ENCODE measurements at regions not wholly inside any gene's neighbourhood (a gene's known extent, or its start where the extent isn't known, plus 50 kb on each side); places are given as distances from the start of the nearest gene placed in this dataset.

DNA sequence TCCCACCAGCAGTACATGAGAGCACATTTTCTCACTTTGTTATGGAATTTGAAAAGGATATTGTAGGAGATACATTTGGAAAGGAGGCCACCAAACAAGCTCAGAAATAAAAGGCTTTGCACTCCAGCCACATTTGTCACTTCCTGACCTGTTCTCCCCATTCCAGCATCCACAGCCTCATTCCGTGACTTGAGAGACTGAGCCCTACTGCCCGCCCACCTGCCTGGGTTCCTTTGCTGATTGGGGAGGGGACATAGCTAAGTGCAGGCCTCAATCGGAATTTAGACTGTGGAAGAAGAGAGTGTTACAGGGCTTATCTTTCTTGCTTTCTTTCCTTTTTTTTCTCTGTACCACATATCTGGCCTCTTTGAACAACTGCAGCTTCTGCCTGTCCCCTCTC is 735.4 kb upstream of the TMEM132C start:
- peaks cover 7% of the 10 kb centered on the region for H3K27me3 Mint-ChIP-seq

DNA sequence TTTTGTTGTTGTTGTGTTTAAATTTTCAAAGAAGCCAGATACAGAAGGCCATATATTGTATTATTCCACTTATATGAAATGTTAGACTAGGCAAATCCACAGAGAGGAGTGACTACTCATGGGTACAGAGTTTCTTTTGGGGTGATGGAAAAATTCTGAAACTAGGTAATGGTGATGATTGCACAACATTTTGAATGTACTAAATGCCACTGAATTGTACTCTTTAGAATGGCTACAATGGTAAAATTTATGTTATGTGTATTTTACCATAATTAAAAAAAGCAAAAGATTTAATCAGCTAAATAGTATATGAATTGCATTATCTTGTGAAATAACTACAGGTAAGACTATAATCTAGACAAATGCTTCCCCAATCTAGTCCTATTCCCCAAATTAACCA is 733.6 kb upstream of the TMEM132C start:
- peaks cover 7% of the 10 kb centered on the region for H3K27me3 Mint-ChIP-seq
- H3K9me3 Mint-ChIP-seq, result no peaks in the 10 kb centered on the region
- no peak overlapping the region for H3K4me3 Mint-ChIP-seq
- no peaks in the 10 kb centered on the region for H3K4me1 Mint-ChIP-seq
- ATAC-seq (no peak), DNase-seq (no peak)
- H3K27ac Mint-ChIP-seq, result no peak overlapping the region

More for the DNA sequence above, 735.4 kb upstream of the TMEM132C start:
- H3K9me3 Mint-ChIP-seq, result no peaks in the 10 kb centered on the region
- ATAC-seq, result no peak
- H3K4me3 Mint-ChIP-seq, result no peak overlapping the region
- no peak for DNase-seq
- H3K27ac Mint-ChIP-seq, result no peak overlapping the region
- no peaks in the 10 kb centered on the region for H3K4me1 Mint-ChIP-seq

DNA sequence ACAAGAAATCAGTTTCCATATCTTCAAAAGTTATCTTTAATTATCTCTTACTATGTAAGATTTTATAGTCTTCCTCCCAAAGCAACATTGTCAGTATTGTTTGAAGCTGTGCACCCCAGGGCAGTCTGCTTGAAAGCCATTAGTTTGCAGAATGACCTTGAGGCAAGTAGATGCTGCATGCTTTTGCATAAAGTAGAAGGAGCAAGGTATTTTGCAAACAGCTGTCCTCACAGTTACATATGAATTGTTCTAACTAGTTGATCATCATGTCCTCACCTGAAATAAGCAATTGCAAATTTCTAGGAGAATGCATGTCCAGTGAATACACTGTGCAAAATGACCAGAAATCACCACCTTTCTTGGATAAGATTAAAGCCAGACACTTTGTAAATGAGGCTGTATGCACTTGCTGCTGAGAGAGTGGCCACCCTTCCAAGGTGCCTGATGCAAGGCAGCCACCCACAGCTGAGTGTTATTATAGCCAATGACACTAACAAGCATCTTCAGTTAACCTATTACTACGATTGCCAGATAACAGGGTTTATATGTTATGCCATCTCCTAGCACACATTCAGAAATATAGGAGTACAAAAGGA is 730.0 kb upstream of the TMEM132C start:
- no peak overlapping the region for H3K4me3 Mint-ChIP-seq
- H3K27ac Mint-ChIP-seq, result no peak overlapping the region

DNA sequence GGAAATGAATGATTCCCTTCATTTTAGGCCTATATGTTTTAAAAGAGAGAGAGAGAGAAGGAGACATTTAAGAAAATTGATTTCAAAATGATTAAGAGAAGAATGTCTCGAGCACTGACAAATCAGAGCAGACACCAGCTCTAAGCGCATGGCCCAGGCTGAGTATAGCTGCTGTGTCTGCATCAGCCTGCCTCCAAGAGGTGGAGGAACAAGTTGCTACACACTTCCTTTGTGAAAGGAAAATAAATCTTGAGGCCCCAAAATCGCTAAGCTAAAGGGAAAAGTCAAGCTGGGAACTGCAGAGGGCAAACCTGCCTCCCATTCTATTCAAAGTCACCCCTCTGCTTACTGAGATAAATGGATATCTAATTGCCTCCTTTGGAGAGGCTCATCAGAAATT is 728.7 kb upstream of the TMEM132C start:
- peaks cover 0 to 5% of the 10 kb centered on the region in 2 donors for H3K9me3 Mint-ChIP-seq
- ATAC-seq, result no peak
- H3K4me1 Mint-ChIP-seq, result no peaks in the 10 kb centered on the region
- H3K27ac Mint-ChIP-seq, result no peak overlapping the region
- no peak overlapping the region for H3K4me3 Mint-ChIP-seq
- no peak for DNase-seq
- H3K27me3 Mint-ChIP-seq, result no peaks in the 10 kb centered on the region

More for the DNA sequence above, 730.0 kb upstream of the TMEM132C start:
- Mint-ChIP-seq H3K27me3 (peaks cover 2% of the 10 kb centered on the region), H3K9me3 (peaks cover 0 to under 1% of the 10 kb centered on the region in 2 donors), H3K4me1 (no peaks in the 10 kb centered on the region)
- no peak for ATAC-seq
- DNase-seq, result no peak

DNA sequence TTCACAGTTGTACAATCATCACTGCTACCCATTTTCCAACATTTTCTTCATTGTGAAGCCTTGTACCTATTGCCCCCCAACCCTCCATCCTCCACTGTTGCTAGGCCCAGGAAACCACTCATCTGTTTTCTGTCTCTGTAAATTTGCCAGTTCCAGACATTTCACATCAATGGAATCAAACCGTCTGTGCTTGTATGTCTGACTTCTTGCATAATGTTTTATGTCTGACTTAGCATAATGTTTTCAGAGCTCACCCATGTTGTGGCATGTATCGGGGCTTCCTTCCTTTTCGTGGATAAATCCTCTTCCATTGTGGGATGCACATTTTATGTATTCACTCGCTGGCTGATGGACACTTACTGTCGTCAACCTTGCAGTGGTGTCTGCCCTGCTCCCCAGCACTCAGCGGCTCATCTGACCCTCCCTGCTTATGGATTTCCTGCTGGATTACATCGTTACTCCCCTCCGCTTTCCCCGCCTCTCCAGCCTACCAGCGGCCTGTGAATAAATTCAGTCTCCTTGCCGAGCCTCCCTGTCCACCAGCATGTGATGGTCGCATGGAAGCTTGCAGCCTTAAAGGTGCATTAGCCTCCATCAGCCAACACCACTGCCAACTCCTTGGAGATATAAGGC is 727.6 kb upstream of the TMEM132C start:
- ATAC-seq (no peak), DNase-seq (no peak)
- Mint-ChIP-seq H3K27me3 (no peaks in the 10 kb centered on the region), H3K27ac (peak overlapping the region in 1 of 2 donors; percentile 47), H3K4me3 (no peak overlapping the region), H3K4me1 (no peaks in the 10 kb centered on the region), H3K9me3 (peaks cover 0 to 5% of the 10 kb centered on the region in 2 donors)

DNA sequence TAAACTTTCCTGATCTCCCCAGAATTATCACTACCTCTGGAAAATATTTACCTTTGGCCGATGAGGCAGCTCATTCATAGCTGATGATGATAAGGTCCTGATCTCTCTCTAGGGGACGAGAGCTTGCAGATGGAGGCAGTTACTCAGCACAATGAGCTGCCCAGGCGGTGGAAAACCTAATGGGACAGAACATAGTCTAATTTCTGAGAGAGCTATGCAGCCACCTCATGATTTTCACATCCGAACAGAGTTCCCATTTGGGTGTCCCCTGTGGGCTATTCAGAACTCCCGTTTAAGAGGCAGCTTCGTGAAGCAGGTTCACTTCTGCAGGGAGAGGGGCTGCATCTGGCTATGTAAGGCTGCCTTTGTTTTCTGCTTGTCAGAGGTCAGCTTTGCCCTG is 724.6 kb upstream of the TMEM132C start:
- H3K9me3 Mint-ChIP-seq, result peaks cover 0 to 9% of the 10 kb centered on the region in 2 donors
- no peak for DNase-seq
- H3K27ac Mint-ChIP-seq, result peak overlapping the region in 1 of 2 donors; percentile 74
- H3K4me3 Mint-ChIP-seq, result no peak overlapping the region
- no peak for ATAC-seq
- no peaks in the 10 kb centered on the region for H3K4me1 Mint-ChIP-seq
- H3K27me3 Mint-ChIP-seq, result no peaks in the 10 kb centered on the region

DNA sequence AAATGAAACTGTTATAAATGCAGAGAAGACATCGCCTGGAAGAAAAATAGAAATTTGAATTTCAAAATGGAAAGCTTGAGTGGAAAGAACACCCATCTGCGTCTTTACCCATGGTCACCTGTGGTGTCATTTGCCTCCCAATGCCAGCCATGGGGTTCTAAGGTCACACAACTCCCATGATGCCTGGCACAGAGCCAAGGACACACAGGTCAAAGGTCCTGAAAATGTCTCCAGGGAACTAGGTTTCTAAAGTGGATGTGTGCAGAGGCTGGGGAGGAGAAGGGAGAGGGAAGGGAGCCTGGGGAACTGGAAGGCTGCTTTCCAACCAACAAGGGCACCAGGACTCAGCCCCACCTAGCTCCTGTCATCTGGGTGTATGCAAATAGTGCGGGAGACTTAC is 724.0 kb upstream of the TMEM132C start:
- peaks cover 0 to 9% of the 10 kb centered on the region in 2 donors for H3K9me3 Mint-ChIP-seq
- no peak for ATAC-seq
- H3K27me3 Mint-ChIP-seq, result no peaks in the 10 kb centered on the region
- no peak for DNase-seq
- no peaks in the 10 kb centered on the region for H3K4me1 Mint-ChIP-seq
- H3K27ac Mint-ChIP-seq, result no peak overlapping the region
- no peak overlapping the region for H3K4me3 Mint-ChIP-seq

DNA sequence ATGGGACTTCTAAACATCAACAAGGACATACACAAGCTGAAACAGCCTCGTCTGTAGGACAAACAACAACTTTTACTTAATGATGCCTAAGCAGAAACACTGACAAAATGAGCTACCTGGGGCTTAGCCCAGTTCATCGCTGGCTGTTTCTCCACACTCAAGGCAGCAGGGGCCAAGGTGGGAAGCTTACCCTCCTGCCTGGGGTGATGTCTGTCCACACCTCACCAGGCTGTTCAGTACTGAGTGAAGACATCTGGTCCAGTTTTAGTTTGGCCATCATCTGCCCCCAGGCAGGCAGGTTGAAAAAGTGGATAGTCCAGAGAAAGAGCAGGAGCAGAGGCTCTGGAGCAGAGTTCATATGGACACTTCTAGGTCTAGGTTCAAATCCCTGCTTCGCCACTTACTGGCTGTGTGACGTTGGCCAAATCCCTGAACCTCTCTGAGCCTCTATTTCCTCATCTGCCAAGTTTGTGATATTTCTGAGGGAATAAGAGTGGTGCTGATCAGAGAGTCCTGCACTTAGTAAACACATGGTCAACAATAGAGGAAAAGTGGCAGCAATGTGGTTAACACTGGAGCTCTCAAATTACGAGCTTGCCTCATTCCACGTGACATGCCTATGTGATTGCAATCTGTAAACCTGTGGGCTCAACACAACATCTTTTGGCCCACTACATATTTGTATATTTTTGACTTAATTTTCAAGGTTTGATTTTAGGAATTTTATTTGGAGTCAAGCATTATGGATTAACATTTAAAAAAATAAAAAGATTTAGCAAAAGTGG is 720.1 kb upstream of the TMEM132C start:
- H3K4me1 Mint-ChIP-seq, result no peaks in the 10 kb centered on the region
- no peak overlapping the region for H3K27ac Mint-ChIP-seq
- no peak overlapping the region for H3K4me3 Mint-ChIP-seq
- H3K9me3 Mint-ChIP-seq, result peaks cover 0 to 9% of the 10 kb centered on the region in 2 donors
- peaks cover 6% of the 10 kb centered on the region for H3K27me3 Mint-ChIP-seq
- no peak for ATAC-seq
- no peak for DNase-seq

DNA sequence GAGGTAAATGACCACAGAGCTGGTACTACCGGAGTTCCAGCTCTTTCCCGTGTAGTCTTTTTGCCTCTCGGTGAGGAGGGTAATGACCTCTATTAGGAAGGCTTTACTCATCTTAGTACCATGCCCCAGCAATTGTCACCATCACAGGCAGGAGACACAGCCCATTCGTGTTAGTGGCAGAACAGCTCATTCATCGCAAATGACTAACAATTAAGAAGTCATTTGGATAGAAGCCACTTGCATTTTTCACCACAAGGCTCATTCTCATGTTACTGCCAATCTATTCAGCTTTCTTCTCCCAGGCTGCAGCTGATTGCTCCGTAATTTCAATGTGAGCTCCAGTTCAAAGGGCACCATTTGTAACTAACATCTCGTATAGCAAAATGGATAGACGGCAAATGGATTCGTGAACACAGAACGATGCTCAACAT is 718.8 kb upstream of the TMEM132C start:
- H3K9me3 Mint-ChIP-seq, result peaks cover 0 to 13% of the 10 kb centered on the region in 2 donors
- H3K27ac Mint-ChIP-seq, result no peak overlapping the region
- no peaks in the 10 kb centered on the region for H3K4me1 Mint-ChIP-seq
- peaks cover 6% of the 10 kb centered on the region for H3K27me3 Mint-ChIP-seq
- ATAC-seq (no peak), DNase-seq (no peak)
- no peak overlapping the region for H3K4me3 Mint-ChIP-seq

DNA sequence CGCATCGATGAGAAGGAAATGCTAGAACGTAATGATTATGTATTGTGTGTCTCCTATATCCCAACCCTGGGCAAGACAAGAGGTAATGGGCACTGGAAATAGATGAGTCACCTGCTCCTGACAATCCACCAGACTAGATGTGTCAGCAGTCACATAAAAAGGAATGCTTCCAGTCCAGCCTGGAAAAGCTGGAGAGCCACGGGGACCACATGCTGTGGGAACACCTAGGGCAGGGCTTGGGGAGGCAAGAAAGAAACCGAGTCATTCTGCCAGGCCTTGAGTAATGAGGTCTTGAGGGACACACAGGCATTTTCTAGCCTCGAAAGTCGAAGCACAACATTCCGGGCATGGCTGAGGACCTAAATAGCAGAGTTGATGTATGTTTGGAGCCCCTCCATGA is 716.7 kb upstream of the TMEM132C start:
- peaks cover 0 to 9% of the 10 kb centered on the region in 2 donors for H3K9me3 Mint-ChIP-seq
- H3K27me3 Mint-ChIP-seq, result peaks cover 6% of the 10 kb centered on the region
- H3K4me1 Mint-ChIP-seq, result peaks cover 3% of the 10 kb centered on the region
- ATAC-seq (no peak), DNase-seq (no peak)
- H3K27ac Mint-ChIP-seq, result no peak overlapping the region
- H3K4me3 Mint-ChIP-seq, result no peak overlapping the region

DNA sequence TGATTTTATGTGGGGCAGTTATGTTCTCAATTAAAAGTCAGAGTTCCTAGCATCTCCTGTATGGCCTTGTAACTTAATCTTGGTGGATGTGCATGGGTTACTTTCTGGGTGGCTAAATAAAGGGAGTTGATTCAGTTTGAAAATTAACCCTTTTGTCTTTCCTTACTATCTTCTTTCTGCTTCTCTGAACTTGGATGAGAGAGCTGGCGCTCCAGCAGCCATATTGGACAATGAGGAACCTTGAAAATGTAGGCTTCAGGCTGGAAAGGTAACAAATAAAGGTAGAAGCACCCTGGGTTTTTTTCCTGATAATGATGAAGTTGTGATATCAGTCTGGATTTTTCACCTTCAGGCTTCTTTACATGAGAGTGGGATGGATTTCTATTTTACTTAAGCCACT is 714.1 kb upstream of the TMEM132C start:
- no peak for ATAC-seq
- no peak for DNase-seq
- Mint-ChIP-seq H3K9me3 (peaks cover 0 to 15% of the 10 kb centered on the region in 2 donors), H3K27me3 (peaks cover 21% of the 10 kb centered on the region), H3K4me3 (no peak overlapping the region), H3K4me1 (peaks cover 21% of the 10 kb centered on the region), H3K27ac (no peak overlapping the region)

DNA sequence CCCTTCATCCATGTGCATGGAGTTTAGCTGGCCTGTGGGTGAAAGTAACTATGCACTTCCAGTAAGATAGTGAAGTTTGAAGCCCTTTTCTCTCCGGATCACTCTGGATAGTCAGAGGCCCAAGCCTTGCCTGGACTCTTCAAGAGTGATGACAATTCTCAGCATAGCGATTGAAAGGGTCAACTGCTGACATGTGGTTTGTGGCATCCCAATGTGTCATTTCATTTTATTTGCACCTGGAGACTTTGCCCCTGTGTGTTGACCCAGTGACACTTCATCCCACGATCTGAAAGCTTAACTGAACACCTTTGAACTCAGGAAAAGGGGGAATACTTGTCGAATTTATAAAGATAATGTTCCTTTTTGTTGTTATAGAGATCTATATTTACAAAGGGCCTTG is 711.9 kb upstream of the TMEM132C start:
- no peak for ATAC-seq
- Mint-ChIP-seq H3K9me3 (peaks cover 0 to 23% of the 10 kb centered on the region in 2 donors), H3K4me1 (peaks cover 43% of the 10 kb centered on the region)

DNA sequence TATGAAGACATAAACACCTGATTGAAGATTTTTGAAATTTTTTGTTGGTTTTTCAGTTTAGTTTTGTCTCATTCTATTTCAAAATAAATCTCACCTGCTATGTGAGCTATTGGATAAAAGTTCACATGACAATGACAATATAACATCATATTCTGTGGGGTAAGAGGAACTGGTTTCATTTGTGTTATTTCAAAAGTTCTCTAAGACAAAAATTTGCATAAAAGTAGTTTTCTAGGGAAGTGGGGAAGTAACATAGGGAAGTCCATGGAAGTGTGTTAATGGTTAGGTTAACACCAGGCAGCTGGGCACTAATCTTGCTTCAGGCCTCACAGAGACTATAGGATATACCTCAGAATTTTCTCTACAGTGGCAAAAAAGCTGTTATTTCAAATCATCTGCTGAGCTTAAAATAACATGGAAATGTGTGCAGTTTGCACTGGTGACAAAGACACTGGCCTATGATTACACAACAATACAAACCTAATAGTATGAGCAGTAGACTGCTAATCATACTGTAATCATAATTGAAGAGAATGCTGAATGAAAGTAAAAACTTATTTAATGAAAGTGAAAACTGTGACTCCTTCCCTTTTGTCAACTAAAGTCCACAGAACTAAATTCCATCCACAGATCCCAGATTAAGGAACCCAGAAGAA is 710.6 kb upstream of the TMEM132C start:
- H3K27ac Mint-ChIP-seq, result peak overlapping the region in 1 of 2 donors; percentile 83
- H3K4me3 Mint-ChIP-seq, result no peak overlapping the region
- peaks cover 43% of the 10 kb centered on the region for H3K4me1 Mint-ChIP-seq
- ATAC-seq (no peak), DNase-seq (no peak)
- peaks cover 17% of the 10 kb centered on the region for H3K27me3 Mint-ChIP-seq
- peaks cover 0 to 23% of the 10 kb centered on the region in 2 donors for H3K9me3 Mint-ChIP-seq

More for the DNA sequence above, 711.9 kb upstream of the TMEM132C start:
- Mint-ChIP-seq H3K4me3 (no peak overlapping the region), H3K27ac (no peak overlapping the region), H3K27me3 (peaks cover 19% of the 10 kb centered on the region)
- DNase-seq, result no peak

DNA sequence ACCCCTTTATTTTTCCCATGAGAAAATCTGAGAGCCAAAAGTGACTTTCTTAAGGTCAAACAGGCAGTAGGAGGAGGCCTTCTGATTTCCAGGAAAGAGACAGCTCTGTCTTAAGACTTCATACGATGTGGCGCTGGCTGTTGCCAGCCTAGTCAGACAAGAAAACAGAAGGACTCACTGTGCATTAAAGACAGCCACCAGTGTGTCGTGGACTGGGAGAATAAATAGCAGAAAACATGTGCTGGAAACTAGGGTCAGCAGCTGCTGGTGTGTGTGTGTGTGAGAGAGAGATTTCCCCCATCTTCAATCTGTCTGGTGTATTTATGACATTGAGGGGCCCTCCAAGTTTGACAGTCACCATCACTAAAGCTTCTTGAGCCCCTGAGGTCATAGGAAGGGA is 708.6 kb upstream of the TMEM132C start:
- Mint-ChIP-seq H3K4me1 (peaks cover 43% of the 10 kb centered on the region), H3K9me3 (peaks cover 0 to 14% of the 10 kb centered on the region in 2 donors), H3K4me3 (peak overlapping the region in 1 of 2 donors; percentile 24), H3K27me3 (peaks cover 19% of the 10 kb centered on the region), H3K27ac (peak overlapping the region in 1 of 2 donors; percentile 37)
- ATAC-seq (no peak), DNase-seq (no peak)

DNA sequence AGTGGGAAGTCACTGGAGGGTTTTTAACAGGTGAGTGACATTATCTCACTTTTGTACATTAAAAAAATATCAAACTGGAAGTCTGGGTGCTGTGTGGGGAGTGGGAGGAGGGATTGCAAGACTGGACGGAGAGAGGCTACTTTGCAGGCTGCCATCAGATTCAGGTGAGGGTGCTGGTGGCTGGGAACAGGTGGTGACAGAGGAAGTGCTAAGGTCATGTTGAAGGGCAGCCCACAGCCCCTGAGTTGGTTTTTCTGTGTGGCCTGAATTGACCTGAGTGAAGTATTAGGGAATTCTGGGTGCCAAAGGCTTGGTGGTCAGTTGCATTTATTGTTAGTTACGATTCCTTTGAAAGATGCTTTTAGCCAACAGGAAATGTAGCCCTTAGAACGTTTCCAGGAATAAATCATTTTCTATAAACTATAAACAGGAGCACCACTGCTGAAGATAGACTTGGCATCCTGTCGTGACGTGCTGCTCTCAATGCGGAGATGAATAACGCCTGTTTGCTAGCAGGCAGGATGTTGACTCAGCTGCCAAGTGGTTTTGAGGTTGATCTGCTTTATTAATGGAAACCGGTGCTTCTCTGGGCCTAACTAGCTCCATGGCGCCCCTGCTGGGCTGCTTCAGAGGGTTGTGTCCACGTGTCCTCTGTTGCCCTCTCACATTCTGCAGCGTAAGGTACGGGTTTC is 707.5 kb upstream of the TMEM132C start:
- Mint-ChIP-seq H3K9me3 (peaks cover 0 to 14% of the 10 kb centered on the region in 2 donors), H3K27me3 (peaks cover 26% of the 10 kb centered on the region), H3K4me1 (peaks cover 43% of the 10 kb centered on the region), H3K4me3 (peak overlapping the region in 1 of 2 donors; percentile 63), H3K27ac (peak overlapping the region; percentile 30 to 95)
- ATAC-seq (peak; percentile 97), DNase-seq (peak; percentile 72 to 82)
